KMS-11 (cell line): ENCODE measurements at regions not wholly inside any gene's neighbourhood (a gene's known extent, or its start where the extent isn't known, plus 50 kb on each side); places are given as distances from the start of the nearest gene placed in this dataset.

Experiments
- H2AFZ ChIP-seq: fragments of 200-600 bp; sonication (generic); 2 replicates; pipeline ENCODE4 v1.6.1; 2016; ENCODE audit warnings: antibody characterized with exemption, mixed run types, low read depth
- H3K27ac ChIP-seq: fragments of 200-600 bp; sonication (generic); 2 replicates; pipeline ENCODE4 v1.6.1; 2016; ENCODE audit warnings: mild to moderate bottlenecking, mixed run types
- H3K27me3 ChIP-seq: fragments of 200-600 bp; sonication (generic); 2 replicates; pipeline ENCODE4 v1.6.1; 2017; ENCODE audit warnings: mild to moderate bottlenecking, low read depth, mixed run types, moderate library complexity; ENCODE audit not compliant: insufficient read depth
- H3K36me3 ChIP-seq: fragments of 200-600 bp; sonication (generic); 2 replicates; pipeline ENCODE4 v1.6.1; 2017; ENCODE audit warnings: mild to moderate bottlenecking, mixed run types; ENCODE audit not compliant: insufficient read depth
- H3K4me1 ChIP-seq: fragments of 200-600 bp; sonication (generic); 2 replicates; pipeline ENCODE4 v1.6.1; 2016; ENCODE audit warnings: mild to moderate bottlenecking, low read depth, mixed run types; ENCODE audit not compliant: poor library complexity, severe bottlenecking
- H3K4me2 ChIP-seq: fragments of 200-600 bp; sonication (generic); 2 replicates; pipeline ENCODE4 v1.7.0; 2016; ENCODE audit warnings: mild to moderate bottlenecking, mixed run types
- H3K4me3 ChIP-seq: fragments of 200-600 bp; sonication (generic); IDR thresholded peaks from 2 replicates; pipeline ENCODE4 v1.6.1; 2017; ENCODE audit warnings: low read depth, low read length, mixed read lengths; ENCODE audit not compliant: insufficient read depth
- H3K79me2 ChIP-seq: fragments of 200-600 bp; sonication (generic); 2 replicates; pipeline ENCODE4 v1.6.1; 2016; ENCODE audit warnings: low read depth, mixed run types; ENCODE audit not compliant: insufficient read depth
- H3K9ac ChIP-seq: fragments of 200-600 bp; sonication (generic); 2 replicates; pipeline ENCODE4 v1.6.1; 2016; ENCODE audit warnings: mild to moderate bottlenecking, mixed run types
- H4K20me1 ChIP-seq: fragments of 200-600 bp; sonication (generic); 2 replicates; pipeline ENCODE4 v1.6.1; 2016; ENCODE audit warnings: mild to moderate bottlenecking, mixed run types; ENCODE audit not compliant: insufficient read depth
- TF ChIP-seq, protein P1 (sequence below): fragments of 200-600 bp; sonication (generic); conservative IDR thresholded peaks from 2 replicates; pipeline ENCODE4 v1.6.1; 2017; ENCODE audit warnings: low read depth, mild to moderate bottlenecking, antibody characterized with exemption, low read length, moderate library complexity, mixed read lengths

DNA sequence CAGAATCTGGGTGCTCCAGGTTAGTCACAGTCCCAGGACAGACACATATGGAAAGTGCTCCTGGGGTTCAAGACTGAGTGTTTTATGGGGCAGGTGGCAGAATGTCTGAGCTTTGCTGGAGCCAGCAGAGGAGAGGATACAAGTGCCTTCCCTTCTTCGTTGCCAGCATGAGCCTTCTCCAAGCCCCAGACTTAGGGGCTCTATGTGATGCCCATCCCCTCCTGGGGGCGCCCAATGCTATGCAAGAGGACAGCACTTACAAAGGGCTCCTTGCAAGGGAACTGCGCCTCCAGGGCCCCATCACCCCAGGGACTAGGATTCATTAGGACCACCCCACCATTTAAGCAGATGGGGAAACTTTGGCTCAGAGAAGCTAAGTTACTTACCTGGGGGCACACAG, 581.9 kb downstream of the BUD13 start:
- Histone ChIP-seq H3K9ac (no peak overlapping the region), H3K4me3 (no peak overlapping the region), H3K27ac (no peak overlapping the region), H3K79me2 (no peaks in the 10 kb centered on the region), H3K36me3 (no peaks in the 10 kb centered on the region), H3K4me2 (no peak overlapping the region), H4K20me1 (no peaks in the 10 kb centered on the region), H3K27me3 (no peaks in the 10 kb centered on the region), H2AFZ (no peak overlapping the region), H3K4me1 (no peaks in the 10 kb centered on the region)
- TF ChIP-seq, protein P1, sequence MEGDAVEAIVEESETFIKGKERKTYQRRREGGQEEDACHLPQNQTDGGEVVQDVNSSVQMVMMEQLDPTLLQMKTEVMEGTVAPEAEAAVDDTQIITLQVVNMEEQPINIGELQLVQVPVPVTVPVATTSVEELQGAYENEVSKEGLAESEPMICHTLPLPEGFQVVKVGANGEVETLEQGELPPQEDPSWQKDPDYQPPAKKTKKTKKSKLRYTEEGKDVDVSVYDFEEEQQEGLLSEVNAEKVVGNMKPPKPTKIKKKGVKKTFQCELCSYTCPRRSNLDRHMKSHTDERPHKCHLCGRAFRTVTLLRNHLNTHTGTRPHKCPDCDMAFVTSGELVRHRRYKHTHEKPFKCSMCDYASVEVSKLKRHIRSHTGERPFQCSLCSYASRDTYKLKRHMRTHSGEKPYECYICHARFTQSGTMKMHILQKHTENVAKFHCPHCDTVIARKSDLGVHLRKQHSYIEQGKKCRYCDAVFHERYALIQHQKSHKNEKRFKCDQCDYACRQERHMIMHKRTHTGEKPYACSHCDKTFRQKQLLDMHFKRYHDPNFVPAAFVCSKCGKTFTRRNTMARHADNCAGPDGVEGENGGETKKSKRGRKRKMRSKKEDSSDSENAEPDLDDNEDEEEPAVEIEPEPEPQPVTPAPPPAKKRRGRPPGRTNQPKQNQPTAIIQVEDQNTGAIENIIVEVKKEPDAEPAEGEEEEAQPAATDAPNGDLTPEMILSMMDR: no peak

DNA sequence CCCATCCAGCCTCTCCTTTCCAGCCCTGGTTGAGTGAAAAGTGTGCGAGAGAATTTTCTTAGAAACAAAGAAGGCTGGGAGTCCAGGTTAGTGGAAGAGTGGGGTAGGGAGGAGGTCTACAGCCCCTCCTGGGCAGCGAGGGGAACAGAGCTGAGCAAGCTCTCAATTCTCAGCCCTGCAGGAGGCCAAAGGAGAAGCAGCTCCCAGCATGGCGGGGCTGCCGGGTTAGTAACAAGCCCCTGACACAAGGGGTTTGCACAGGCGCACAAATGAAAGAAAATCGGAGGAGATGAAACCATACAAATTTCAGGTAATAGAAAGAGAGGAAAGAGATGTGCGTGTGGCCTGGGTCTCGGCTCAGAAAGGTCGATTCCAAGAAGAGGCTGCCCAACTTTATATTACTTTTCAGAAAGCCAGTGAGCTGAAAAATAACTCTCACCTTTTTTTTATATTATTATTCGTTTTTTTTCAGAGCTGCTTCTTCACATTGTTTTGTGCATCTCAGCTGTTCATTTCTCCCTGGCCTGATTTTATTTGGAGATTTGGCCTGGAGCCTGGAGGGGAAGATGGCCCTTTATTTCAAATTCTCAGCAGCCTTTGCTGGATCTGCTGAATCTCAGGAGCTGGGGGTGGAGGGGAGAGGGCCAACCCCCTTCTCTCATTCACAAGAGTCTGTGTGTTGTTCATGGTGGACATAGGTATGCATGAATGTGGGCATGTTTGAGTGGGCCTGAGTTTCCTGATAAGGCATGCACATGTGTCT, 583.2 kb downstream of the BUD13 start:
- TF ChIP-seq, protein P1: no peak
- no peak overlapping the region for H3K27ac ChIP-seq
- no peaks in the 10 kb centered on the region for H3K4me1 ChIP-seq
- H3K4me2 ChIP-seq: no peak overlapping the region
- no peaks in the 10 kb centered on the region for H3K79me2 ChIP-seq
- H3K9ac ChIP-seq: no peak overlapping the region
- no peaks in the 10 kb centered on the region for H3K36me3 ChIP-seq
- no peak overlapping the region for H2AFZ ChIP-seq
- no peak overlapping the region for H3K4me3 ChIP-seq
- no peaks in the 10 kb centered on the region for H3K27me3 ChIP-seq
- no peaks in the 10 kb centered on the region for H4K20me1 ChIP-seq

DNA sequence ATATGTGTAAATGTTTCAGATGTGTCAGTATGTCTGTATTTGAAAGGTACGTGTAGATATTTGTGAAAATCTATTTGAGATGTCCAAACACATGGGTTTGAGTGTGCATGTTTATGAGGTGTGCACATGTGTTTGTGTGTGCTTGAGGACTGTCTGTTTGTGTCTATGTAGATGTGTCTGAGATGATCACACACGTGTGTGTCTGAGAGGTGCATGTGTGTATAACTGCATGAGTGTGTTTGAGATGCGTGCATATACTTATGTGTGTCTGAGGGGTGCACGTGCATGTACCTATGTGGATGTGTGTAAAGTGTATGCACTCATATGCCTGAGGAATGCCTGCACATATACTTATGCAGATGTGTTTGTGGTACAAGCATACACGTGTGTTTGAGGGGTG, 584.4 kb downstream of the BUD13 start:
- Histone ChIP-seq H3K27ac (no peak overlapping the region), H3K4me1 (no peaks in the 10 kb centered on the region), H2AFZ (no peak overlapping the region), H3K9ac (no peak overlapping the region), H3K79me2 (no peaks in the 10 kb centered on the region), H3K4me3 (no peak overlapping the region), H4K20me1 (no peaks in the 10 kb centered on the region), H3K27me3 (no peaks in the 10 kb centered on the region), H3K36me3 (no peaks in the 10 kb centered on the region), H3K4me2 (no peak overlapping the region)
- TF ChIP-seq, protein P1: no peak

DNA sequence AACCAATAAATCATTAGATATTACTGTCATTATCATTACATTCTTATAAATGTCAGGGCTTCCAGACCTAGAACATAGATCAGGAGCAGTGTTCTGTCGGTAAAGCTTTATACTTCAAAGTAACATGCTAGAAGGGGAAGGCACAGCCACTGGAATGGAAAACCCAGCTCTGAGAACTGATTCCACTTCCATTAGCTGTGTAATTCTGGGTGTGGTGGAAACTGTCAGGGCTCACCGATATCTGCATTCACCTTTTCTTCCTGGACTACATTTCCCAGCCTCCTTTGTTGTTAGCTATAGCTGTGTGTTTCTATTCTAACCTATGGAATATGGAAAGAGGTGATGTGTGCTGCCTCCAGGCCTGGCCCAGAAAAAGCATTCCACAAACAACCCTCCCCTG, 585.8 kb downstream of the BUD13 start:
- H3K9ac ChIP-seq: no peak overlapping the region
- H3K4me3 ChIP-seq: no peak overlapping the region
- no peaks in the 10 kb centered on the region for H3K4me1 ChIP-seq
- no peak overlapping the region for H3K27ac ChIP-seq
- H3K27me3 ChIP-seq: no peaks in the 10 kb centered on the region
- no peaks in the 10 kb centered on the region for H3K79me2 ChIP-seq
- H4K20me1 ChIP-seq: no peaks in the 10 kb centered on the region
- no peak overlapping the region for H3K4me2 ChIP-seq
- TF ChIP-seq, protein P1: no peak
- no peaks in the 10 kb centered on the region for H3K36me3 ChIP-seq
- no peak overlapping the region for H2AFZ ChIP-seq
